ENCODE measurements at regions not wholly inside any gene's neighbourhood (a gene's known extent, or its start where the extent isn't known, plus 50 kb on each side); places are given as distances from the start of the nearest gene placed in this dataset.
"Not testable (repeated sequence)": the region's sequence is repeated elsewhere in the genome, so short reads cannot be mapped to it uniquely, and the experiment has no call there.

DNA sequence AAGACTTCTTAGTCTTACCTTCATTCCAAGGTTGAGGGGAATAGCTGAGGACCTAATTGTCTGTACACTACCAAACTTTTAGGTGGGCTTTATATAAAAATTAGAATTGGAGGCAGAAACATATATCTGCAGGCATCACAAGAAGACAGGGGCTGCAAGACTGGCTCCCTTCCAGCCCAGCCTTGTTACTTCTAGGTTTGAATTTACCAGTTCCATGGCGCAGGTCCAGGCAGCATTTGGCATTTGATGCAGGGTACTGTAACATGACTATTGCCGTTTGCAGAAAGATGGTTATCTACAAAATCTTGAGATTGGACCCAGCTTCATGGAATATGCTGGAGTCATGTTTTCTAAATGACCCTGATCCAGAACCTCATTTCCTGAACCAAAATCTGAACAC is 105.4 kb upstream of the RHOBTB1 start:
- H3K4me2 ChIP-seq: no peak overlapping the region
- no peak overlapping the region for H3K27ac ChIP-seq
- no peaks in the 10 kb centered on the region for H4K20me1 ChIP-seq
- no peaks in the 10 kb centered on the region for H3K27me3 ChIP-seq
- no peak for TF ChIP-seq Cebpa-rat (IDR thresholded peaks at IDR 0.05)
- H3K4me3 ChIP-seq: no peak overlapping the region
- no peaks in the 10 kb centered on the region for H3K36me3 ChIP-seq
- no peaks in the 10 kb centered on the region for H3K4me1 ChIP-seq
- no peaks in the 10 kb centered on the region for H3K9me3 ChIP-seq
- no peak overlapping the region for H3K9ac ChIP-seq

DNA sequence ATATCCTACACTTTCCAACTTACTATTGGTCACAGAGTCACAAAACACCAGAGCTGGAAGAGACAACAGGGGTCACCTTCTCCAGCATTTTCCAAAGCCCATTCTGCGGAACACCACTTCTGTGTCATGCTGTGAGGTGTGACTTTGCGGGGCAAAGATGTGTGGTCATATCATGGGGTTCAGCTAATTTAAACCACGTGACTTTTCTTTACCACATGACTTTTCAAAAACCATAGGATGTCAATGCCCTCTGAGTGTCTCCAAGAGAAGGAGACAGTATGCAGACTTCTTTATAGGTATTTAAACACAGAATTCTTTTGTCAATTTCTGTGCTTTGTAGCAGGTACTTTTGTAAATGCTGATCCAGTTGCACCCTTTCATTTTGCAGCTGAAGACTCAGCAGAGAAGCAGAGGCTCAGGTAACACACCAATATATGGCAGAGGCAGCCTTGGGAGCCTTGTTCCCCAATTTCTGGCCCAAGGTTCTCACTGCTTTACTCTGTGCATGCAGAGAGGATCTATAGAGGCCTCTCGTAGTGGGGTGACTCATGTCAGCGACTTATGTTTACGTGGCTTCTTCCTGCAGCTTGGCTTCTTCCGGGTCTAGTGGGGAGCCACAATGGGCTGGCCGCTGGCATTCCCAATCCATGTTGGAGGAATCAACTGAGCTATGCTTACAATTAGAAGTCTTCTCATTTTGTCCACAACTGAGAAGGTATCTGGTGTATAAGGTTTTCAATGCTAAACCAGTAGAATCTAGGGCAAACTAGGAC is 104.0 kb upstream of the RHOBTB1 start:
- Histone ChIP-seq H3K4me3 (no peak overlapping the region), H3K9ac (no peak overlapping the region), H3K4me2 (no peak overlapping the region), H3K27me3 (no peaks in the 10 kb centered on the region), H4K20me1 (no peaks in the 10 kb centered on the region), H3K27ac (no peak overlapping the region), H3K4me1 (no peaks in the 10 kb centered on the region), H3K9me3 (no peaks in the 10 kb centered on the region), H3K36me3 (no peaks in the 10 kb centered on the region)
- TF ChIP-seq Cebpa-rat (IDR thresholded peaks at IDR 0.05): no peak

DNA sequence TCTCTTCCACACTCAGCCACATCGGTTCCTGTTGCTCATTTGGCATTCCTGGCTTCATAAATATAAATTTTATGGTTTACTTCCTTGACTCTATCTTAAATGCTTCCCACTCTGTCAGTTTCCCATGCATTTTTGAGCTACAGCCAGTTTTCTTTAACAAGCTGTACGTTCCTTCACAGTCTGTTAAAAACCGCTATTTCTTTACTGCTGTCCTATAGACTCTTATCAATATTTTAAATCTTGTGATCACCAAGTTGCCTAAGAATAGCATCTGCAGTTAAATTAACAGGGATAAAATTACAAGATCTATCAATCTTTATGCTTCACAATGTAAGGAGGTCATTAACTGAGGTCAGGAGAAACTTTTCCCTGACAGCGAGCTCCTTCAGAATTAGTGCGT is 103.1 kb upstream of the RHOBTB1 start:
- Histone ChIP-seq H3K27me3 (no peaks in the 10 kb centered on the region), H3K27ac (no peak overlapping the region), H3K36me3 (no peaks in the 10 kb centered on the region), H3K4me2 (no peak overlapping the region), H3K9ac (no peak overlapping the region), H3K4me3 (no peak overlapping the region), H3K4me1 (no peaks in the 10 kb centered on the region), H3K9me3 (no peaks in the 10 kb centered on the region), H4K20me1 (no peaks in the 10 kb centered on the region)
- TF ChIP-seq Cebpa-rat (IDR thresholded peaks at IDR 0.05): no peak

DNA sequence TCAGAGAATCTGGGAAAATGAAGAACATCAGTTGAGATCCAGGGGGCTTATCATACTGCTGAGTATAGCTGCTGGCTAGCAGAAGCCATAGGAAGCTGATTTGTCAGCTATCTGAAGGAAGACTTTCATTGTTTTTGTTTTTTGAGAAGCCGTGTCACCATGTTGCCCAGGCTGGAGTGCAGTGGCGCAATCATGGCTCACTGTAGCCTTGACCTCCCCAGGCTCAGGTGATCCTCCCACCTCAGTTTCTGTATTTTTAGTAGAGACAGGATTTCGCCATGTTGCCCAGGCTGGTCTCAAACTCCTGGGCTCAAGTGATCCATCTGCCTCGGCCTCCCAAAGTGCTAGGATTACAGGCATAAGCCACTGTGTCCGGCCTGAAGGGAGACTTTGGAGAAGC is 101.5 kb upstream of the RHOBTB1 start:
- not testable (repeated sequence) for H3K9me3 ChIP-seq, H3K9ac ChIP-seq, H3K4me1 ChIP-seq, H3K4me3 ChIP-seq, H4K20me1 ChIP-seq, H3K27me3 ChIP-seq, H3K36me3 ChIP-seq, H3K4me2 ChIP-seq, H3K27ac ChIP-seq

DNA sequence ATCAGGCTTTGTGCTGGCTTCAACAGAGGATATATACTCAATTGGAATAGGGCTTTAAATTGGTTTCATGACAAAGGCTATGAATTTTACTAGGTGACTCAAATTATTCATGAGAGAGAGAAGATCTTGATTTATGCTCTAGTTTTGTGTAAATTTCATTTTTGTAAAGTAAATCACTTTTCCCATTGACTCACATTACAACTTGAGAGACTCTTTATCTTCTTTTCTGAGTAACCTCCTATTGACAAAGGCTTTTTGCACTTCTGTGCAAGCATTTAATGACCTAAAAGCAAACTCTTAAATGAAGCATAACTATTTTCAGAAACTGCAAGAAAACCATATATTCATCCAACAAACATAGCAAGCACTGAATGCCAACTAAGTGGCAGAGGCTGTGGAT is 98.5 kb upstream of the RHOBTB1 start:
- Histone ChIP-seq H3K4me3 (no peak overlapping the region), H3K27ac (no peak overlapping the region), H3K4me2 (no peak overlapping the region), H3K9ac (no peak overlapping the region), H3K27me3 (no peaks in the 10 kb centered on the region), H3K4me1 (no peaks in the 10 kb centered on the region), H4K20me1 (no peaks in the 10 kb centered on the region), H3K9me3 (peaks cover 12% of the 10 kb centered on the region; the same call in 1 of the 2 replicates), H3K36me3 (no peaks in the 10 kb centered on the region)
- TF ChIP-seq Cebpa-rat (IDR thresholded peaks at IDR 0.05): no peak

DNA sequence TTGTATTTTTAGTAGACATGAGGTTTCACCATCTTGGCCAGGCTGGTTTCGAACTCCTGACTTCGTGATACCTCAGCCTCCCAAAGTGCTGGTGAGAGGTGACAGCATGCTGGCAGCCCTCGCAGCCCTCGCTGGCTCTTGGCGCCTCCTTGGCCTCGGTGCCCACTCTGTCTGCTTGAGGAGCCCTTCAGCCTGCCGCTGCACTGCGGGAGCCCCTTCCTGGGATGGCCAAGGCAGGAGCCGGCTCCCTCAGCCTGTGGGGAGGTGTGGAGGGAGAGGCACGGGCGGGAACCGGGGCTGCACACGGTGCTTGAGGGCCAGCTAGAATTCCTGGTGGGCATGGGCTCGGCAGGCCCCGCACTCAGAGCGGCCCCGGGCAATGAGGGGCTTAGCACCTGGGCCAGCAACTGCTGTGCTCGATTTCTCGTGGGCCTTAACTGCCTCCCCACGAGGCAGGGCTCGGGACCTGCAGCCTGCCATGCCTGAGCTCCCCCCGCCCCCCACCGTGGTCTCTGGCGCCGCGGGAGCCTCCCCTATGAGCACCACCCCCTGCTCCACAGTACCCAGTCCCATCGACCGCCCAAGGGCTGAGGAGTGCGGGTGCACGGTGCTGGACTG is 96.5 kb upstream of the RHOBTB1 start:
- Histone ChIP-seq H3K27ac (no peak overlapping the region), H3K4me2 (no peak overlapping the region), H3K9me3 (peaks cover 12% of the 10 kb centered on the region; the same call in 1 of the 2 replicates), H4K20me1 (no peaks in the 10 kb centered on the region), H3K36me3 (no peaks in the 10 kb centered on the region), H3K4me1 (no peaks in the 10 kb centered on the region), H3K4me3 (no peak overlapping the region), H3K9ac (no peak overlapping the region), H3K27me3 (no peaks in the 10 kb centered on the region)
- no peak for TF ChIP-seq Cebpa-rat (IDR thresholded peaks at IDR 0.05)

DNA sequence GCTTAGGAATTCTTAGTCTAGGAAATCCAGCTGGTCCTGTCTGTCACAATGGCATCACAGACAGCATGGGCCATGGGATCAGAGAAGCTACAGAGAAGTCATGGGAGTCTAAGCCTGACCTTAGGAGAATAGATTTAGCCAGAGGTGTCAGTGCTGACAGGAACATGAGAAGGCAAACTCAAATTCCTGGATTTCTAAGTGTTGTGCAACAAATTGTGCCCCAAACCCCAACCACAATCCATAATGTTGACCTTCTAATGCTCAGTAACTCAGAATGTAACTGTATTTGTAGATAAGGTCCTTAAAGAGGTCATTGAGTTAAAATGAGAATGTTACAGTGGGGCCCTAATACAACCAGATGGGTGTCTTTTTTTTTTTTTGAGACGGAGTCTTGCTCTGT is 95.9 kb upstream of the RHOBTB1 start:
- Histone ChIP-seq H4K20me1 (no peaks in the 10 kb centered on the region), H3K27ac (no peak overlapping the region), H3K4me2 (no peak overlapping the region), H3K4me3 (no peak overlapping the region), H3K4me1 (no peaks in the 10 kb centered on the region), H3K36me3 (no peaks in the 10 kb centered on the region), H3K9ac (no peak overlapping the region), H3K27me3 (no peaks in the 10 kb centered on the region), H3K9me3 (peaks cover 12% of the 10 kb centered on the region; the same call in 1 of the 2 replicates)
- no peak for TF ChIP-seq Cebpa-rat (IDR thresholded peaks at IDR 0.05)

DNA sequence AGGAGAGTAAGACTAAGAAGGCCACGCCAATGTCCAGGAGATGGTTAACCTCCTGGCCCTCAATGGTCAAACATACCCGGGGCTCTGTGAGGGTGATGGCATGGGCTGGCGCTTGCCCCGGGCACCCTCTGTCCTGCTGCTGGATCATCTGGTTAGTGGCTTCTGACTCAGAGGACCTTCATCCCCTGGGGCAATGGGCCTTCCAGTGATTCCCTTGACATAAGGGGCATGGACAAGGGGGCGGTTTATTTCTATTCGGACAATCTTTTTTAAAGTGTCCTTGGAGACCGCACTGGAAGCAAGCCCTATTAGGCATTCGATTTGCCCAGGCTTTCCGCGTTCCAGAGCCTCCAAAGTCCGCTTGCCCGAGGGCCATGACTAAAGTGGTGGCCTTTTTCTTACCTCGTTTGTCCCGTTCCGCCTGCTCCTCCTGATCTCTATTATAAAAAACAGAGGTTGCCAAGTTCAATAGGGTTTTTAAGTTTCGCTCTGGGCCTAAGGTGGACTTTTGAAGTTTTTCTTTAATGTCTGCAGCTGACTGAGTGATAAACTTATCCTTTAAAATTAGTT is 93.4 kb upstream of the RHOBTB1 start:
- not testable (repeated sequence) for H3K27ac ChIP-seq, H3K4me2 ChIP-seq, H4K20me1 ChIP-seq, H3K4me3 ChIP-seq, H3K36me3 ChIP-seq, H3K27me3 ChIP-seq, H3K4me1 ChIP-seq, H3K9ac ChIP-seq
- H3K9me3 ChIP-seq: peaks cover 12% of the 10 kb centered on the region; the same call in 1 of the 2 replicates

DNA sequence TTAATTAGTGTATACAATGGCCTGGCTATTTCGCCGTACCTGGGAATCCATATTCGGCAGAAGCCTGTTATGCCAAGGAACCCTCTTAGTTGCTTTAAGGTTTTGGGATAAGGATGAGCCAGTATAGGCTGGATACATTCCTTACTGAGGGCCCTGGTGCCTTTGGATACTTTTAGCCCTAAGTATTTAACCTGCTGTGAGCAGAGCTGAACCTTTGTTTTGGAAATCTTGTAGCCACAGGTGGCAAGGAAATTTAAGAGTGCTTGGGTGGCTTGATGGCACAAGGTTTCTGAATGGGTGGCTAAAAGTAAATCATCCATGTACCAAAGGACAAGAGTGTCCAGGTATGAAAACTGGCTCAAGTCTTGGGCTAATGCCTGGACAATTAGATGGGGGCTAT is 92.2 kb upstream of the RHOBTB1 start:
- H4K20me1 ChIP-seq, H3K4me3 ChIP-seq, H3K27me3 ChIP-seq, H3K27ac ChIP-seq, H3K9ac ChIP-seq, H3K36me3 ChIP-seq, H3K4me2 ChIP-seq, H3K4me1 ChIP-seq: not testable (repeated sequence)
- H3K9me3 ChIP-seq: peaks cover 12% of the 10 kb centered on the region; the same call in 1 of the 2 replicates

DNA sequence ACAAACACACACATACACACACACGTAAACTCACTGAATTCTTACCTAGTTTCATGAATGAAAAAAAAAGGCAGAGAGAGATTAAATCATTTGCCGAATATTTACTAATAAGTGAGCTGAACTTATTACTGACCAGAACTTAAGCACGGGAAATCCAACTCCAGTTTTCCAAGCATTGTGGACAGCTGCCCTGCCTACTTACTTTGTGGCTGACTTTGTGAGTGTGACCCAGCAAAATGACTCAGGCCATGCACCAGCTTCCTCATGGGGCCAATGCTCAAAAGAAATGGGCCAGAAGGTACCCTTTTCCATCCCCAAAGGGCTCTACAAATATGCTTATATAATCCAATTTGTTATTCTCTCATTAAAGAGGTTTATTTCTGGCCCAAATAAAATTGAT is 87.4 kb upstream of the RHOBTB1 start:
- H3K4me1 ChIP-seq: no peaks in the 10 kb centered on the region
- H3K27me3 ChIP-seq: no peaks in the 10 kb centered on the region
- H3K36me3 ChIP-seq: no peaks in the 10 kb centered on the region
- no peaks in the 10 kb centered on the region for H3K9me3 ChIP-seq
- no peak overlapping the region for H3K27ac ChIP-seq
- no peak for TF ChIP-seq Cebpa-rat (IDR thresholded peaks at IDR 0.05)
- no peak overlapping the region for H3K4me3 ChIP-seq
- no peaks in the 10 kb centered on the region for H4K20me1 ChIP-seq
- H3K9ac ChIP-seq: no peak overlapping the region
- H3K4me2 ChIP-seq: no peak overlapping the region

Data from BLaER1 (cell line).